ENCODE measurements at regions not wholly inside any gene's neighbourhood (a gene's known extent, or its start where the extent isn't known, plus 50 kb on each side); places are given as distances from the start of the nearest gene placed in this dataset.

DNA sequence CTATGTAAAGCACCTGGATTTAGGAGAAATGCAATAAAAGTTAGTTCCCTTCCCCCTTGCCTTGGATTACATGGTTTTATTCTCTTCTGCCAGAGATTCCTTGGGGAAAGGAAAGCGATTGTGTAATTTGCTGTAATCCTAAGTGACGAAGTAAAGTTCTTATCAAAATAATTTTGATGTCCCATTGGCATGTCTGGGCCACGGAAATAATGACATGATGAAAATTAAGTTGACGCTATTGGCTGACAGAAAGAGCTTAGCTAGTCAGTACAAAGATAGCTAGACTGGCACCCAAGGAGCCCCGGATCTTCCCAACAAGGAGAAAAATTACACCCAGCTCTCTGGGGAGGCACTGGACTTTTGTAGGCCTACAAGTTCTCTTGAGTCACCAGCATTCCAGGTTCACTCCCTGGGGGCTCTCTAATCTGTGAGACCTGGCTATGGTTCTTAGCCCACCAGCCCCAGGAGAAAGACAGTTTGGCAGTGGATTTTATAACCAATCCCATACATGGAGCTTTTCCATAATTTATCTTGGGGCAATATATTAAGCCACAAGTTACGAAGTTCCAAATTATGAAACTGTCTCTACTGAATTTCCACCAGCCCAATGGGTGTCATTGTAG, 59.9 kb downstream of the FOXA2 start:
- no peak for TF ChIP-seq POLR2AphosphoS5 (IDR thresholded peaks at IDR 0.05)
- TF ChIP-seq, protein P1, sequence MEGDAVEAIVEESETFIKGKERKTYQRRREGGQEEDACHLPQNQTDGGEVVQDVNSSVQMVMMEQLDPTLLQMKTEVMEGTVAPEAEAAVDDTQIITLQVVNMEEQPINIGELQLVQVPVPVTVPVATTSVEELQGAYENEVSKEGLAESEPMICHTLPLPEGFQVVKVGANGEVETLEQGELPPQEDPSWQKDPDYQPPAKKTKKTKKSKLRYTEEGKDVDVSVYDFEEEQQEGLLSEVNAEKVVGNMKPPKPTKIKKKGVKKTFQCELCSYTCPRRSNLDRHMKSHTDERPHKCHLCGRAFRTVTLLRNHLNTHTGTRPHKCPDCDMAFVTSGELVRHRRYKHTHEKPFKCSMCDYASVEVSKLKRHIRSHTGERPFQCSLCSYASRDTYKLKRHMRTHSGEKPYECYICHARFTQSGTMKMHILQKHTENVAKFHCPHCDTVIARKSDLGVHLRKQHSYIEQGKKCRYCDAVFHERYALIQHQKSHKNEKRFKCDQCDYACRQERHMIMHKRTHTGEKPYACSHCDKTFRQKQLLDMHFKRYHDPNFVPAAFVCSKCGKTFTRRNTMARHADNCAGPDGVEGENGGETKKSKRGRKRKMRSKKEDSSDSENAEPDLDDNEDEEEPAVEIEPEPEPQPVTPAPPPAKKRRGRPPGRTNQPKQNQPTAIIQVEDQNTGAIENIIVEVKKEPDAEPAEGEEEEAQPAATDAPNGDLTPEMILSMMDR (IDR thresholded peaks at IDR 0.05) = no peak
- TF ChIP-seq POLR2A (IDR thresholded peaks at IDR 0.05) = no peak
- no peak for TF ChIP-seq EP300 (IDR thresholded peaks at IDR 0.05)

Data from stomach (tissue), 4 donors.